ENCODE measurements at regions not wholly inside any gene's neighbourhood (a gene's known extent, or its start where the extent isn't known, plus 50 kb on each side); places are given as distances from the start of the nearest gene placed in this dataset.

DNA sequence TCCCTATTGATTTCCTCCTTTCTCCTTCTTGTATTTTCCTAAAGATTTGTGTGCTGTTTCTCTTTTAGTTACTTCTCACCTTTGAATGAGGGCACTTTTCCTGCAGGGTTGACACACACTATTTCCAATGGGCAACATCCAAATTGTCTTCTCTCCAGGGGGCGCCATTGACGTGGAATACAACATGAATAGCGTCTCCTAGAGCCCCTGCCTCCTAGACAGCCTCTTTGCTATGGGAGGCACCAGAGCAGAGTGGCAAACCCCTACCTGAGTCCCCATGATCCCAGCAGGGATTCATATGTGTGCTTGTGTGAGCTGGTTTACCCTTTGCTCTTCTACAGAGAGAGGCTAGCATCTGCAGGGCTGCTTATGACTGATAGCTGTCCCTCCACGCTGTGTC, 61.3 kb upstream of the ITSN2 start:
- Histone ChIP-seq H3K36me3 (no peaks in the 10 kb centered on the region), H3K4me1 (no peaks in the 10 kb centered on the region), H3K9me3 (no peaks in the 10 kb centered on the region), H3K27ac (no peak overlapping the region), H3K27me3 (no peaks in the 10 kb centered on the region), H3K4me3 (no peak overlapping the region)
- TF ChIP-seq POLR2AphosphoS5 (IDR thresholded peaks at IDR 0.05; ENCODE audit: insufficient read depth in 1 of 2, low read depth in 1 of 2): no peak
- TF ChIP-seq, protein P1, sequence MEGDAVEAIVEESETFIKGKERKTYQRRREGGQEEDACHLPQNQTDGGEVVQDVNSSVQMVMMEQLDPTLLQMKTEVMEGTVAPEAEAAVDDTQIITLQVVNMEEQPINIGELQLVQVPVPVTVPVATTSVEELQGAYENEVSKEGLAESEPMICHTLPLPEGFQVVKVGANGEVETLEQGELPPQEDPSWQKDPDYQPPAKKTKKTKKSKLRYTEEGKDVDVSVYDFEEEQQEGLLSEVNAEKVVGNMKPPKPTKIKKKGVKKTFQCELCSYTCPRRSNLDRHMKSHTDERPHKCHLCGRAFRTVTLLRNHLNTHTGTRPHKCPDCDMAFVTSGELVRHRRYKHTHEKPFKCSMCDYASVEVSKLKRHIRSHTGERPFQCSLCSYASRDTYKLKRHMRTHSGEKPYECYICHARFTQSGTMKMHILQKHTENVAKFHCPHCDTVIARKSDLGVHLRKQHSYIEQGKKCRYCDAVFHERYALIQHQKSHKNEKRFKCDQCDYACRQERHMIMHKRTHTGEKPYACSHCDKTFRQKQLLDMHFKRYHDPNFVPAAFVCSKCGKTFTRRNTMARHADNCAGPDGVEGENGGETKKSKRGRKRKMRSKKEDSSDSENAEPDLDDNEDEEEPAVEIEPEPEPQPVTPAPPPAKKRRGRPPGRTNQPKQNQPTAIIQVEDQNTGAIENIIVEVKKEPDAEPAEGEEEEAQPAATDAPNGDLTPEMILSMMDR (IDR thresholded peaks at IDR 0.05): peak in 2 of 3 experiments; percentile 21 to 29
- DNase-seq (ENCODE audit: extremely low spot score in 2 of 2): no peak
- intact Hi-C loops (cut with DNase I): no loop called here

DNA sequence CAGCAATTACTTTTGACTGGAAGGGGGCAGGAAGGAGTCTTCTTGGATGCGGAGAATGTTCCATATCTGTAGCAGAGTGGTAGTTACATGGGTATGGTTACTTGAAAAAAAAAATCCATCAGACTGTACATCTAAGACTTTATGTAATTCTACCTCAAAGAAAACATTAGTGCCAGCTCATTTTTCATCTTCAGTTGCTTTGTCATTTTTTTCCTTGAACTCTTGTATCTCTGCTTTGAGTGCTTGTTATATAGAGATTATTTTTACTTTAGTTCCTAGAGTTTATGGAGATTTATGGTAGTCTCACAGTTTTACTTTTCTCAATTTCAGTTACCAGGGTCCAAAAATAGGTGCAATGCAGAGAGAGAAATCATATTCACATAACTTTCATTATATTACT, 60.0 kb upstream of the ITSN2 start:
- H3K4me1 ChIP-seq: no peaks in the 10 kb centered on the region
- no peaks in the 10 kb centered on the region for H3K9me3 ChIP-seq
- H3K27me3 ChIP-seq: no peaks in the 10 kb centered on the region
- DNase-seq (ENCODE audit: extremely low spot score in 2 of 2): no peak
- H3K36me3 ChIP-seq: no peaks in the 10 kb centered on the region
- no peak overlapping the region for H3K4me3 ChIP-seq
- H3K27ac ChIP-seq: no peak overlapping the region
- TF ChIP-seq POLR2A (IDR thresholded peaks at IDR 0.05): no peak
- TF ChIP-seq, protein P1 (IDR thresholded peaks at IDR 0.05): no peak
- TF ChIP-seq POLR2AphosphoS5 (IDR thresholded peaks at IDR 0.05; ENCODE audit: insufficient read depth in 1 of 2, low read depth in 1 of 2): no peak
- intact Hi-C loops (cut with DNase I): no loop called here

DNA sequence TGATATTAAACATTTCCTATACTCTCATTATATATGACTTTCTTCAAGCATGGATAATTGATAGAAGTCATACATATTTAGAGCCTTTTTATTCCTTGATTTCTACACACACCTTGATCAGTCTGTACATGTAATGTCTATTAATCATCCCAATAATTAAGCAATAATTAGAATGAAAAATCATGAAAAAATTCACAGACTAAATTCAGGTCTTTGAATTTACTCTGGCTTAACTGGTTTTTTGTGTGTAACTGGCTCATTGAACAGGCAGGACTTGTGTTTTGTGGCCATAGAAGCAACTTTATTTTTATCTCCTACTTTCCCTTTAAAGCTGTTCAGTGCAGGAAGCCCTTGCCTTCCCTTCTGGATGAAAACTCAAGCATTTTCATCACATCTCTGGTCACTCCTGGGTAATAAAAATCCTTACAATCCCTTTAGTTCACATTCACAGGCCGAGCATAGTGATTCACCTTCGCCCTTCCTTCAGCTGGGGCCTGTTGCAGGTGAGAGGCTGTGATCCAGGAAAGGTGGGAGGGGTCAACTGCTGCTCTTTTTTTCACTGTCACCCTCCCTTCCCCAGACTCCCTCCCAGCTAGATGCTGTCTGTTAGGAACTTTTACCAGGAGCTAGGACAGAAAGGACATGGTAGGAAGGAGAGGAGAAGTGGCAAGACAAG, 58.0 kb upstream of the ITSN2 start:
- no peaks in the 10 kb centered on the region for H3K27me3 ChIP-seq
- H3K4me3 ChIP-seq: no peak overlapping the region
- no peaks in the 10 kb centered on the region for H3K4me1 ChIP-seq
- no peak overlapping the region for H3K27ac ChIP-seq
- no peaks in the 10 kb centered on the region for H3K36me3 ChIP-seq
- TF ChIP-seq POLR2AphosphoS5 (IDR thresholded peaks at IDR 0.05; ENCODE audit: insufficient read depth in 1 of 2, low read depth in 1 of 2): no peak
- TF ChIP-seq POLR2A (IDR thresholded peaks at IDR 0.05): no peak
- TF ChIP-seq, protein P1 (IDR thresholded peaks at IDR 0.05): no peak
- no peaks in the 10 kb centered on the region for H3K9me3 ChIP-seq
- no peak for DNase-seq (ENCODE audit: extremely low spot score in 2 of 2)
- intact Hi-C loops (cut with DNase I): loop anchor here (10.0 kb wide), 1 partner anchor 706 kb away; no protein-coding TSS in a partner anchor

DNA sequence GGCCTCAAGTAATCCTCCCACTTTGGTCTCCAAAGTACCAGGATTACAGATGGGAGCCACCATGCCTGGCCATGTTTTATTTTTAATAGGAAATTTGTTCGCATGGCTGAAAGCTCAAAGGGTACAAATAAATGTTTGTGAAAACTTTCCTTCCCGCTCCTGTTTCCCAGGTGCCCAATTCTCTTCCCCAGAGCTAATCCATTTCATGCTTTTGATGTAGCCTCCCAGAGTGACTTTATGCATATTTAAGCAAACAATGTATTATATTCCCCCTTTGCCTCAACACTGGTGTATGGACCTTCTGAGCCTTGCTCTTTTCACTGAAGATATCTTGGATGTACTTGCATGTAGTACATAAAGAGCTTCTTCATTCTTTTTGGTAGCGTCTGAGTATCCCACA, 52.5 kb upstream of the ITSN2 start:
- Histone ChIP-seq H3K4me3 (no peak overlapping the region), H3K27ac (no peak overlapping the region), H3K9me3 (no peaks in the 10 kb centered on the region), H3K4me1 (no peaks in the 10 kb centered on the region), H3K36me3 (no peaks in the 10 kb centered on the region), H3K27me3 (no peaks in the 10 kb centered on the region)
- intact Hi-C loops (cut with DNase I): loop anchor here (5.0 to 10.0 kb wide), 2 partner anchors 414 to 712 kb away; no protein-coding TSS in a partner anchor
- no peak for DNase-seq (ENCODE audit: extremely low spot score in 2 of 2)
- TF ChIP-seq, protein P1 (IDR thresholded peaks at IDR 0.05): no peak
- TF ChIP-seq POLR2A (IDR thresholded peaks at IDR 0.05): no peak
- TF ChIP-seq POLR2AphosphoS5 (IDR thresholded peaks at IDR 0.05; ENCODE audit: insufficient read depth in 1 of 2, low read depth in 1 of 2): no peak

DNA sequence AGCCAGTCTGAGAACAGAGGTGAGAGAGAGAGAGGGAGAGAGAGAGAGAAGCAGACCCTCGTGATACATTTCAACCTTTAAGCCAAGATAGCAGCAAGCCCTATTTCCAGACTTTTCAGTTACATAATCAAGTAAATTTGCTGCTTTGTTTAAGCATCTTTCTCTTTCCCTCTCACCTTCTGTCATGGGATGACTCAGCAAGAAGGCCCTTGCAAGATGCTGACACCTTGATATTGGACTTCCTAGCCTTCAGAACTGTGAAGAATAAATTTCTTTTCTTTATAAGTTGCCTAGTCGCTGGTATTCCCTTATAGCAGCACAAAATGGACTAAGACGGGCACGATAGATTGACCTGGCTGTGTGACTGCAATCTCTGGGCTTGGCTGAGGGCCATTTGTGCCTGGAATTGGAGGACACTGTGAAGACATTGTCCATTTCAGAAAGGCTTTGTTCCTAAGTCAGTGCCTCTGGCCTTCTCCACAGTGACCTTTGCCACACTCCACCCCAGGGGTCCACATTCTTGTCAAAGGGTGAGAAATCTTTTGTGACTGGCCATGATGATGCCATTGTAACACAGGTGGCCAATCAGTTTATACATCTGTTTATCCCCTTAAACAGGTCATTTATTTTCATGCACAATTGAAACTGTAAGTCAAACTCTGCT, 51.3 kb upstream of the ITSN2 start:
- intact Hi-C loops (cut with DNase I): loop anchor here (5.0 to 10.0 kb wide), 2 partner anchors 416 to 713 kb away; no protein-coding TSS in a partner anchor
- Histone ChIP-seq H3K4me1 (no peaks in the 10 kb centered on the region), H3K36me3 (no peaks in the 10 kb centered on the region), H3K9me3 (no peaks in the 10 kb centered on the region), H3K27me3 (no peaks in the 10 kb centered on the region), H3K4me3 (no peak overlapping the region), H3K27ac (no peak overlapping the region)
- DNase-seq (ENCODE audit: extremely low spot score in 2 of 2): no peak
- TF ChIP-seq, protein P1 (IDR thresholded peaks at IDR 0.05): no peak
- no peak for TF ChIP-seq POLR2AphosphoS5 (IDR thresholded peaks at IDR 0.05; ENCODE audit: insufficient read depth in 1 of 2, low read depth in 1 of 2)
- no peak for TF ChIP-seq POLR2A (IDR thresholded peaks at IDR 0.05)

Data from vagina (tissue), 2 donors.